ENCODE measurements at regions not wholly inside any gene's neighbourhood (a gene's known extent, or its start where the extent isn't known, plus 50 kb on each side); places are given as distances from the start of the nearest gene placed in this dataset.

DNA sequence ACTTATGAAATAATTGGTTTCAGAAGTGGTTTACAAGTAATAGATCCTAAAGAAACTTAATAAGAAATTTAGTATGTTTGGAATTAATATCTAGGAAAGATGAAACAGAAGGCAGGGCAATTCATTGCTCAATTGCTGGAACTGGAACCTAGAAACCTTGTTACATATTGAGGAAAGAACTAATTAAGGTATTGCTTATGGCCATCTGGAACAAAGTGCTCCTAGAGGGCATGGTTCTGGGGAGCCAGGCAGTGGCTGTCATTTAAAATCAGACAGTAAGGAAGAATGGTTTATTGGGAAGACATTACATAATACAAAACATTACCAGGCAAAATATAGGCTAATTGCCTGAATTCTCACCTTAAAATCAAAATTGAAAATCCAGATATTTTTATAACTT, 224.1 kb downstream of the SLITRK6 start:
- no peak for DNase-seq (ENCODE audit: extremely low read depth, low read depth)
- TF ChIP-seq, protein P1, sequence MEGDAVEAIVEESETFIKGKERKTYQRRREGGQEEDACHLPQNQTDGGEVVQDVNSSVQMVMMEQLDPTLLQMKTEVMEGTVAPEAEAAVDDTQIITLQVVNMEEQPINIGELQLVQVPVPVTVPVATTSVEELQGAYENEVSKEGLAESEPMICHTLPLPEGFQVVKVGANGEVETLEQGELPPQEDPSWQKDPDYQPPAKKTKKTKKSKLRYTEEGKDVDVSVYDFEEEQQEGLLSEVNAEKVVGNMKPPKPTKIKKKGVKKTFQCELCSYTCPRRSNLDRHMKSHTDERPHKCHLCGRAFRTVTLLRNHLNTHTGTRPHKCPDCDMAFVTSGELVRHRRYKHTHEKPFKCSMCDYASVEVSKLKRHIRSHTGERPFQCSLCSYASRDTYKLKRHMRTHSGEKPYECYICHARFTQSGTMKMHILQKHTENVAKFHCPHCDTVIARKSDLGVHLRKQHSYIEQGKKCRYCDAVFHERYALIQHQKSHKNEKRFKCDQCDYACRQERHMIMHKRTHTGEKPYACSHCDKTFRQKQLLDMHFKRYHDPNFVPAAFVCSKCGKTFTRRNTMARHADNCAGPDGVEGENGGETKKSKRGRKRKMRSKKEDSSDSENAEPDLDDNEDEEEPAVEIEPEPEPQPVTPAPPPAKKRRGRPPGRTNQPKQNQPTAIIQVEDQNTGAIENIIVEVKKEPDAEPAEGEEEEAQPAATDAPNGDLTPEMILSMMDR (IDR thresholded peaks at IDR 0.05; ENCODE audit: low read depth, low read length) = no peak

DNA sequence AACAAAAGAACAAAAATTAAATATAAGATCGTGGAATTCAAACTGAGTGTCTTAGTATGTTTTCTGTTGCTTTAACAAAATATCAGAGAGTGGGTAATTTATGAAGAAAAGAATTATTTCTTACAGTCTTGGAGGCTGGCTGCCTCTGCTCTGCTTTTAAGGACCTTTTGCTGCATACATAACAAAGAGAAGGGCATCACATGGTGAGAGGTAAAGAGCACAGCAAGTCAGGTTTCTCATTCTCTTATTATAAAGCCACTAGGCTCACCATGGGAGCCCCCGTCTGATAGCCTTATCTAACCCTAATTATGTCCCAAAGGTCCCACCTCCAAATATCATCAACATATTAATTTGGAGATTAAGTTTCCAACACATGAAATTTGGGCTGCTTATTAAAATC, 231.3 kb downstream of the SLITRK6 start:
- no peak for DNase-seq (ENCODE audit: extremely low read depth, low read depth)
- TF ChIP-seq, protein P1 (IDR thresholded peaks at IDR 0.05; ENCODE audit: low read depth, low read length) = no peak

DNA sequence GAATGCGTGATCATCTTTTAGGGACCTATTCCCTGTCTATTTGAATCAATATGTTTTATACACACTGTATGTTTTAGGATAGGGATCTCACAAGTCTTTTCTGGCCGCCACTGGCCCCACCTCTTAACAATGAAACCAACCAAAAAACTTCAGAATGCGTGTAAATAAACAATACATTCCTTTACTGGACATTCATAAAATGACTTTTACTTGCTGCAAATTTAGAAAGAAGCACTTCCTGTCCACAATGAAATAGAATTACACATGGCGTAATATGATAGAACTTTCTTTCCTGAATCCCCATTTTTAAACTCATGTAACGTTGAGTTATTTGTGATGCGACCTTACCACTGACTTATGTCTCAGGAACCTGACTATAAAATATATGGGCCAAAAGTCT, 233.6 kb downstream of the SLITRK6 start:
- TF ChIP-seq, protein P1 (IDR thresholded peaks at IDR 0.05; ENCODE audit: low read depth, low read length) = no peak
- DNase-seq (ENCODE audit: extremely low read depth, low read depth) = no peak

DNA sequence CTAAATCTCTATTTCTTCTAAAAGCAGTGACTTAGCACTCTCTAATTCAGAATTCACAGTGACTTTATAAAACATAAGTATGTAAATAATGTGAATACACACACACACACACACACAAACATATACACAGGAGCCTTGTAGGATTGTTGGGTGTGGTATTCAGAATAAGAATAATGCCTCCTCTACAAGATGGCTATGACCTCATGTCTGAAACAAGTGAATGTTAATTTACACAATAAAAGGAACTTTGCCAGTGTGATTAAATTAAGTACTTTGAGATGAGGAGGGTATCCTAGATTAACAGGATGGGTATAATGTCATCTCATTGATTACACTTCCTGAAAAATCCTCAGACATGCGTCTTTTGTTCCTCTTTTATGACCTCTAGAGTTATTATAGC, 234.6 kb downstream of the SLITRK6 start:
- TF ChIP-seq, protein P1 (IDR thresholded peaks at IDR 0.05; ENCODE audit: low read depth, low read length) = no peak

DNA sequence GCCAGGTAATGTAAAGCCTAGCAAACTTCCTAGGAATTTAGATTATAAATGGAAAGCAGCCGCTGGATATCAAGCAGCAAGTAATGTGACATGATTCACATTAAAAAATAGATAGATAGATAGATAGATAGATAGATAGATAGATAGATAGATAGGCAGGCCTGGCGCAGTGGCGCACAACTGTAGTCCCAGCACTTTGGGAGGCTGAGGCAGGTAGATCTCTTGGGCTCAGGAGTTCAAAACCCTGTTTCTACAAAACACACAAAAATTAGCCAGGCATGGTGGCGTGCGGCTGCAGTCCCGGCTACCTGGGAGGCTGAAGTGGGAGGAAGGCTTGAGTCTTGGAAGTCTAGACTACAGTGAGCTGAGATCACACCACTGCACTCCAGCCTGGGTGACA, 236.9 kb downstream of the SLITRK6 start:
- DNase-seq (ENCODE audit: extremely low read depth, low read depth) = no peak
- TF ChIP-seq, protein P1 (IDR thresholded peaks at IDR 0.05; ENCODE audit: low read depth, low read length) = no peak

More for the DNA sequence above, 234.6 kb downstream of the SLITRK6 start:
- no peak for DNase-seq (ENCODE audit: extremely low read depth, low read depth)

DNA sequence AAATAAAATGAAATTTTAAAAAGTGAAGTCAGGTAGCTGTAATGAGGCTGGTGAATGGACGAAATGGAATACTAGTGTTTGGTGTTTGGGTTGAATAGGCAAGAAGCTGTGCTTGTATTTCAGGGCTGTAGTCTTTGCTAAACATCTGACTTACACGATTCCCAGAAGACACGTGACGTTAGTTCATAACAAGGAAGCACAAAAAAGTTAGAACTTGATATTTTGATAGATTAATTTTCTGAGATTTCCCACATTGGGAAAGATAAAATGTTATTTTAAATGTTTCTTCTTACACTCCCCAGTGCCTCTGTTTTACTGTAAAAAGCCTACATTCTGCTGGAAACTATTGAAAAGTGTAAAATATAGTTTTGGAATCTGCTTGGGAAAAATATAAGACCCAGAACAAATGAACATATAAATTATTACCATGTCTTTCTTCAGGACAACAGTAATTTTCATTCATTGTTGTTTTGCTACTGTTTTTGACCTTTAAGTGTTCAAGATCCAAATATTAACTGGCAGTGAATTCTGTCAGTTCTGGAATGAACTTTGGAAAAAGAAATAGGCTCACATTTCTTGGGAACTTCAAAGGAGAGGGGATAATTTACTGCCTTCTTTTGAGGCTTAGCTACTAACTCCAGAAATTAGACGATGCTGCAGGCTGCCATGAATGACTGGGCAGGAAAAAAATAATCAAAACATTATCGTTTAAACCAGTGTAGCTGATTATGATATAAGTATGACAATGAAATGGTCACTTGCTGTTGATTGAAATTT, 241.3 kb downstream of the SLITRK6 start:
- DNase-seq (ENCODE audit: extremely low read depth, low read depth) = no peak
- TF ChIP-seq, protein P1 (IDR thresholded peaks at IDR 0.05; ENCODE audit: low read depth, low read length) = no peak

DNA sequence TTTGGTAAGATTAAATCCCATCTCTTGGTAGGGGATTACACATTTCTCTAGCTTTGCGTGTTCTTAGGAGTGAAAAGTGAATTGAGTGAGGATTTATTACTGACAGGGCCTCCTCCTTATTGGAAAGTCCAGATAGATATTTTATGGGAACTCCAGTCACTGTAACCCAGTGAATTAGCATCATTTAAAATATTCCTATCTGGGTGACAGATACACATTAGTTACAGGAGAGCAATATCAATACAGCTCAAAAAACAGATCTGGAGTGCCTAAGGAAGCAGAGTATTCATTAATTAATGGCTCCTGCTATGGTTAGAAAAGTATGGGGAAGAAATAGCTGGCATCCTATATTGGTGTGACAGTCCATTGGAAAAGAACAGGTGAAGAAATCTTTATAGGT, 248.2 kb downstream of the SLITRK6 start:
- TF ChIP-seq, protein P1 (IDR thresholded peaks at IDR 0.05; ENCODE audit: low read depth, low read length) = no peak
- DNase-seq (ENCODE audit: extremely low read depth, low read depth) = no peak

Measured in AG09319 (cell line).